ENCODE measurements at regions not wholly inside any gene's neighbourhood (a gene's known extent, or its start where the extent isn't known, plus 50 kb on each side); places are given as distances from the start of the nearest gene placed in this dataset.
"Not testable (repeated sequence)": the region's sequence is repeated elsewhere in the genome, so short reads cannot be mapped to it uniquely, and the experiment has no call there.

GRCh38 chr20:60171313-60171712 lies 213.1 kb downstream of the CDH26 start:
- no peak for DNase-seq

- DNase-seq: no peak
Observed at GRCh38 chr20:60171738-60172137, 213.5 kb downstream of the CDH26 start.

GRCh38 chr20:60172346-60172984 lies 214.2 kb downstream of the CDH26 start:
- DNase-seq: no peak

- no peak for DNase-seq
Observed at GRCh38 chr20:60177080-60177479, 218.9 kb downstream of the CDH26 start.

- no peak for DNase-seq
Observed at GRCh38 chr20:60180986-60181385, 222.8 kb downstream of the CDH26 start.

- DNase-seq: no peak
Observed at GRCh38 chr20:60186412-60186811, 228.2 kb downstream of the CDH26 start.

GRCh38 chr20:60187683-60188082 lies 229.5 kb downstream of the CDH26 start:
- DNase-seq: no peak

- no peak for DNase-seq
Observed at GRCh38 chr20:60191014-60191413, 232.8 kb downstream of the CDH26 start.

GRCh38 chr20:60192326-60192725 lies 234.1 kb downstream of the CDH26 start:
- DNase-seq: no peak

GRCh38 chr20:60199132-60199531 lies 240.9 kb downstream of the CDH26 start:
- not testable (repeated sequence) for DNase-seq

- DNase-seq: no peak
Observed at GRCh38 chr20:60199866-60200265, 241.6 kb downstream of the CDH26 start.

GRCh38 chr20:60200305-60200918 lies 242.2 kb downstream of the CDH26 start:
- DNase-seq: no peak

GRCh38 chr20:60201198-60201835 lies 243.1 kb downstream of the CDH26 start:
- DNase-seq: no peak

- DNase-seq: no peak
Observed at GRCh38 chr20:60202046-60202445, 243.8 kb downstream of the CDH26 start.

- DNase-seq: no peak
Observed at GRCh38 chr20:60203451-60203850, 245.2 kb downstream of the CDH26 start.

GRCh38 chr20:60204601-60205000 lies 246.4 kb downstream of the CDH26 start:
- no peak for DNase-seq

GRCh38 chr20:60206259-60206658 lies 248.0 kb downstream of the CDH26 start:
- peak; percentile 21 for DNase-seq

- no peak for DNase-seq
Observed at GRCh38 chr20:60209048-60209447, 250.8 kb downstream of the CDH26 start.

GRCh38 chr20:60210779-60211617 lies 252.8 kb downstream of the CDH26 start:
- DNase-seq: peak; percentile 65

- DNase-seq: no peak
Observed at GRCh38 chr20:60211618-60212463, 253.6 kb downstream of the CDH26 start.

- no peak for DNase-seq
Observed at GRCh38 chr20:60212695-60213094, 254.5 kb downstream of the CDH26 start.

Data from left kidney (tissue), 1 donor.